GM12892 (cell line): ENCODE measurements at regions not wholly inside any gene's neighbourhood (a gene's known extent, or its start where the extent isn't known, plus 50 kb on each side); places are given as distances from the start of the nearest gene placed in this dataset.

ENCODE experiments used
- POLR2A ChIP-seq: IDR thresholded peaks from 2 replicates; pipeline ENCODE4 v1.6.1; 2011; ENCODE audit warnings: low read depth, low read length, control low read depth
- POLR2AphosphoS5 ChIP-seq: IDR thresholded peaks from 2 replicates; pipeline ENCODE4 v1.6.1; 2011; ENCODE audit warnings: low read depth, low read length, control low read depth

GRCh38 chr12:67182551-67182950, 86.6 kb upstream of the CAND1 start:
- no peak for TF ChIP-seq POLR2A
- no peak for TF ChIP-seq POLR2AphosphoS5
